GM12872 (cell line): ENCODE measurements at regions not wholly inside any gene's neighbourhood (a gene's known extent, or its start where the extent isn't known, plus 50 kb on each side); places are given as distances from the start of the nearest gene placed in this dataset.

ENCODE experiments used
- CTCF ChIP-seq: IDR thresholded peaks from 3 replicates; pipeline ENCODE4 v1.5.1; 2011; ENCODE audit warnings: low read depth, mild to moderate bottlenecking, low read length, moderate library complexity; ENCODE audit not compliant: insufficient read depth

- no peak for TF ChIP-seq CTCF
These were observed 55.8 kb upstream of the SLC6A6 start for GRCh38 chr3:14346642-14347041.

- TF ChIP-seq CTCF, result no peak
These were observed 55.3 kb upstream of the SLC6A6 start for GRCh38 chr3:14347110-14347509.

- TF ChIP-seq CTCF, result no peak
These were observed 50.8 kb upstream of the SLC6A6 start for GRCh38 chr3:14351617-14352001.

GRCh38 chr3:14352002-14352627 is 50.3 kb upstream of the SLC6A6 start:
- TF ChIP-seq CTCF, result no peak
